ENCODE measurements at regions not wholly inside any gene's neighbourhood (a gene's known extent, or its start where the extent isn't known, plus 50 kb on each side); places are given as distances from the start of the nearest gene placed in this dataset.
"Not testable (repeated sequence)": the region's sequence is repeated elsewhere in the genome, so short reads cannot be mapped to it uniquely, and the experiment has no call there.

- no peak for DNase-seq (ENCODE audit: extremely low read depth in 1 of 11, low read depth in 9 of 11, low spot score in 4 of 11)
These were observed 61.7 kb downstream of the KPNA2 start for GRCh38 chr17:68097161-68097805.

GRCh38 chr17:68099341-68099753 lies 63.8 kb downstream of the KPNA2 start:
- DNase-seq (ENCODE audit: extremely low read depth in 1 of 11, low read depth in 9 of 11, low spot score in 4 of 11) = not testable (repeated sequence)

DNA sequence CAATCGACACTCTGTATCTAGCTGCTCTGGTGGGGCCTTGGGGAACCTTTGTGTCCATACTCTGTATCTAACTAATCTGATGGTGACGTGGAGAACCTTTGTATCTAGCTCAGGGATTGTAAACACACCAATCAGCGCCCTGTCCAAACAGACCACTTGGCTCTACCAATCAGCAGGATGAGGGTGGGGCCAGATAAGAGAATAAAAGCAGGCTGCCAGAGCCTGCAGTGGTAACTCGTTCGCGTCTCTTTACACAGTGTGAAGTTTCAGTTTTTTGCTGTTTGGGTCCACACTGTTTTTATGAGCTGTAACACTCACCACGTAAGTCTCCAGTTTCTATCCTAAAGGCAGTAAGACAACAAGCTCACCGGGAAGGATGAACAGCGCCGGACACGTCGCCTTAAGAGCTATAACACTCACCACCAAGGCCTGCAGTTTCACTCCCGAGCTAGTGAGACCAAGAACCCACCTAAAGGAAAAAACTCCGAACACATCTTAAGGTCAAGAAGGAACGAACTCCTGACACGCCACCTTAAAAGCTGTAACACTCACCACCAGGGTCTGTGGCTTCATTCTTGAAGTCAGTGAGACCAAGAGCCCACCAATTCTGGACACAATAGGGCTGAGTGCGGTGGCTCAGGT lies 64.6 kb downstream of the KPNA2 start:
- DNase-seq (ENCODE audit: extremely low read depth in 1 of 11, low read depth in 9 of 11, low spot score in 4 of 11) = no peak

GRCh38 chr17:68101075-68101986 lies 65.8 kb downstream of the KPNA2 start:
- DNase-seq (ENCODE audit: extremely low read depth in 1 of 11, low read depth in 9 of 11, low spot score in 4 of 11) = peak; percentile 53 to 93 (median 87)

DNA sequence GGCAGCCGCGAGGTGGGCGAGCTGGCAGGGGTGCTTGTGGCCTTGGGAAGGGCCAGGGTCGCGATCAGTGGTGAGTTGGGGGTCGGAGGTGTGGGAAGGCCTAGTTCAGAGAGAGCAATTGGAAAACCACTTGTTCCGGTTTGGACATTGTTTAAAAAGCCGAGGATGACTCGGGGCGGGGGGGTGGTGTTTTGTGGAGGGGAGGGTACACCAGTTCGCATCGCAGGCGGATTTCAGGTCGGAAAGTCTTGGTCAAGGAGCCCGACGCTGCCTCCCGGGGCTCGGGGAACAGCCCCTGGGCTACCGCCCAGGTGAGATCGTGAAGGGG lies 66.4 kb downstream of the KPNA2 start:
- no peak for DNase-seq (ENCODE audit: extremely low read depth in 1 of 11, low read depth in 9 of 11, low spot score in 4 of 11)

GRCh38 chr17:68102318-68102758 lies 66.8 kb downstream of the KPNA2 start:
- peak in 1 of 11 donors; percentile 11 for DNase-seq (ENCODE audit: extremely low read depth in 1 of 11, low read depth in 9 of 11, low spot score in 4 of 11)

GRCh38 chr17:68103148-68103547 lies 67.6 kb downstream of the KPNA2 start:
- no peak for DNase-seq (ENCODE audit: extremely low read depth in 1 of 11, low read depth in 9 of 11, low spot score in 4 of 11)

- DNase-seq (ENCODE audit: extremely low read depth in 1 of 11, low read depth in 9 of 11, low spot score in 4 of 11) = no peak
These were observed 70.5 kb downstream of the KPNA2 start for GRCh38 chr17:68106085-68106484.

- DNase-seq (ENCODE audit: extremely low read depth in 1 of 11, low read depth in 9 of 11, low spot score in 4 of 11) = no peak
These were observed 71.8 kb downstream of the KPNA2 start for GRCh38 chr17:68107373-68107772.

DNA sequence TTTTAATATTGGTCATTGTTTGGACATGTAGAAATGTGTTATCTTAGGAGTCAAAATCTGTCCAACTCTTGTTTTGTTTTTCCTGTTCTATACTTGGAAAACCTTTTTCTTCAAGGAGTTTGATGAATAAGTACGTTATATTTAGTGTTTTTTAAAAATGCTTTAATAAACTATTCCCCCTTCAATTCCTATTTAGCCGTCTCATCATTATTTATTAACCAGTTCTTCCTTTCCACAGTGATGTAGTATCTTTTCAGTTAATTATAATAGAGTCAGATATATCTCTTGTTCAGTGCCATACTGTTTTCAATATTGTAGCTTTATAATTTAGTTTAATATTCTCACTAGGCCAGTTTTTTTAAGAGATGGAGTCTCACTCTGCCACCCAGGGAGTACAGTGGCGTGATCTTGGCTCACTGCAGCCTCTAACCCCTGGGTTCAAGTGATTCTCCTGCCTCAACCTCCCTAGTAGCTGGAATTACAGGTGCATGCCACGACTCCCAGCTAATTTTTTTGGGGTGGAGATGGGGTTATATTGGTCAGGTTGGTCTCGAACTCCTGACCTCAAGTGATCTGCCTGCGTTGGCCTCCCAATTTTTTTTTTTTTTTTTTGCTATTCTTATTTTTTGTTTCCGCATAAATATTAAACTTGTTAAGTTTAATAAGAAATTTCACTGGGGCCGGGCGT lies 72.9 kb downstream of the KPNA2 start:
- DNase-seq (ENCODE audit: extremely low read depth in 1 of 11, low read depth in 9 of 11, low spot score in 4 of 11) = no peak

GRCh38 chr17:68109404-68109803 lies 73.9 kb downstream of the KPNA2 start:
- DNase-seq (ENCODE audit: extremely low read depth in 1 of 11, low read depth in 9 of 11, low spot score in 4 of 11) = not testable (repeated sequence)

GRCh38 chr17:68116211-68116610 lies 80.7 kb downstream of the KPNA2 start:
- DNase-seq (ENCODE audit: extremely low read depth in 1 of 11, low read depth in 9 of 11, low spot score in 4 of 11) = not testable (repeated sequence)

- DNase-seq (ENCODE audit: extremely low read depth in 1 of 11, low read depth in 9 of 11, low spot score in 4 of 11) = no peak
These were observed 87.1 kb downstream of the KPNA2 start for GRCh38 chr17:68122587-68122986.

GRCh38 chr17:68125111-68125870 lies 89.8 kb downstream of the KPNA2 start:
- no peak for DNase-seq (ENCODE audit: extremely low read depth in 1 of 11, low read depth in 9 of 11, low spot score in 4 of 11)

DNA sequence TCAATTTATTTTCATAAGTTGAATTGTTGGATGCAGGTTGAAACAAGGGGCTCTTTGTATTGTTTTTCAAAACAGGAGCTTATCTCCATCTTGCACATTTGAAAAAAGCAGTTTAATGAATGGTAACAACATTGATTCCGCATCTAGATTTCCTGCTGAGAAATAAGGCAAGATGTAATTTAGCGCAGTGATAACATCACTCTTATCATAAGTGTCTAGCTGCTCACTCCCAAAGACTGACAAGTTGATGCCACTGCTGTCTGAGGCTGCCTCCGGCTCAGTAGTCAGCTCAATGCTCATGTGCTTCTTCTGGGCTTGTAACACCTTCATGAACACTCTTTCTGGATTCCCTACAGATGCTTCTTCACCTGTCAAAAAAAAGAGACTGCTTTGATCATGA lies 92.4 kb downstream of the KPNA2 start:
- DNase-seq (ENCODE audit: extremely low read depth in 1 of 11, low read depth in 9 of 11, low spot score in 4 of 11) = no peak

DNA sequence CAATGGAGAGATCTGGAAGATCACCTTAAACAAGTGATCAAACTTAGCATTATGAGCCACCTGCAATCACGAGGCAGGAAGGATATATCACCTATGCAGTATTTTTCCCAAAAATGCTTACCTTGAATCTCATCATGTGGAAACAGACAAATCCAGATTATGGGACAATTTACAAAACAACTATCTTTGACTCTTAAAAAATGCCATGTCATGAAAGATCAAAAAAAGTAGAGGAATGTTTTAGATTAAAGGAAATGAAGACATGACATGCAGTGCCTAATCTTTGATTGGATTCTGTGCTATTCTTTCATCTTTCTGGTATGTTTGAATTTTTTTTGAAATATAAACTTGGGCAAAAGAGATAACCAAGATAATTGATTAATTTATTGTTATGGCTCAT lies 95.9 kb downstream of the KPNA2 start:
- no peak for DNase-seq (ENCODE audit: extremely low read depth in 1 of 11, low read depth in 9 of 11, low spot score in 4 of 11)

DNA sequence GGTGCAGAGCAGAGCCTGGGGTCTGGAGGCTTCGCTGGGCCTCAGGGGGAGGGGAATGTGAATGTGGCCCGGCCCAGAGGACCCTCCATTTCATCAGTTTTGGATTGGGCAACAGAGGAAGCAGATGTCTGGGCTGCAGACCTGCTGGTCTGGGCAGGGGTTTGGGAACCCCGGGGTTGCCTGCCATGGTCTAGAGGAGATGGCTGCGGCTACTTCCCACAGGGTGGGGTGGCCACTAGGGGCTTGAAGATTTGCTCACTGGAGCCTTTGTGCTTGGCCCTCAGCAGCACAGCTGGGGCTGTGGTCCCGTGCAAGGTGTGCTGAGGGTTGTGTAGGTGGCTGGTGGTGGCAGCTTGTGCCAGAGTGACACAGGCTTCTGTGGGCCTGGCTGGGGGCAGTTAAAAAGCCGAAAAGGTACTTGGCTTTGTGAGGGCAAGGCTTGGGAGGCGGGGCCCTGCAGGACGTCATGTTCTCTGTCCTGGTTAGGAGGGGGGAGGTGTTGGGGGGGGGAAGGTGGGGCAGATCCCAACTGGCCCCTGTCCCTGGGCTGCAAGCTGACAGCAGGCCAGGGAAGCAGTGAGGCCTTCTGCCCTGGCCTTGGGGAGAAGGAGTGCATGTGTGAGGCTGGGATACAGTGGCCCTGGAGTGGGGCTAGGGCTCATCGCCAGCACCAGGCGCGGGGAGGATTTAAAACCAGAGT lies 98.0 kb downstream of the KPNA2 start:
- DNase-seq (ENCODE audit: extremely low read depth in 1 of 11, low read depth in 9 of 11, low spot score in 4 of 11) = no peak

DNA sequence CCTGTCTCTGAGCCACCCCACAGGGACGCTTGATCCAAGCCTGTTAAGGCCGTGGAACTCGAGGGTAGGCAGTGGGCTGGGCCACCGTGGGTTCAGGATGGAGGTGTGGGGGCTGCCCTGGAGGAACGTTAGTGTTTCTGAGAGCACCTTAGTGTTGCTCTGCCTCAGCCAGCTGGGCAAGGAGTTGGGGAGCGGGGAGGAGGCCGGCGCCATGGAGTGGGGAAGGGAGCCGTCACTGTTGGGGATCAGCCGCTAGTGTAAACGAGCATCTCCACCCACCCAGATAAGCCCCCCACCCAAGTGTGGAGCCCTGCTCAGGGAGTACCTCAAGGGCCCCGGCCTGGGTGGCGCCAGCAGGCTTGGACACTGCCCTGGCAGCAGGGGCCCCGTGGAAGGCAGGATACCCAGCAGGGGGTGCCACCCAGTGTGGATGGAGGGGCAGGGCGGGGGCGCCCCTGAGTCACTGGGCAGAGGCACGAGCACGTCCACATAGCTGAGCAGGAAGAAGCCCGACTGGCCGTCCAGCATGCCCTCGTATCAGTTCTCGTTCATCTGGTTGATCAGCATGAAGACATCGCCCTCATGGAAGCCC lies 98.6 kb downstream of the KPNA2 start:
- no peak for DNase-seq (ENCODE audit: extremely low read depth in 1 of 11, low read depth in 9 of 11, low spot score in 4 of 11)
